ENCODE measurements at regions not wholly inside any gene's neighbourhood (a gene's known extent, or its start where the extent isn't known, plus 50 kb on each side); places are given as distances from the start of the nearest gene placed in this dataset.

GRCh38 chr2:192278701-192279100 lies 84.0 kb upstream of the TMEFF2 start:
- Histone ChIP-seq H3K4me3 (ENCODE audit: insufficient read depth, low read depth, low read length) (no peak overlapping the region), H3K36me3 (ENCODE audit: control insufficient read depth, insufficient read depth, low read length) (no peaks in the 10 kb centered on the region), H3K9me3 (ENCODE audit: control insufficient read depth, low read length) (no peaks in the 10 kb centered on the region), H3K27ac (ENCODE audit: insufficient read depth, low read depth, low read length, poor library complexity, severe bottlenecking) (no peak overlapping the region), H3K4me1 (ENCODE audit: control insufficient read depth, insufficient read depth, low read length) (no peaks in the 10 kb centered on the region), H3K27me3 (ENCODE audit: control insufficient read depth, insufficient read depth, low read length, poor library complexity, severe bottlenecking) (no peaks in the 10 kb centered on the region)

- WGBS, 2 experiments, result 94 to 97% methylated on average over 3 of the region's 3 CpGs
- H3K27ac ChIP-seq (ENCODE audit: insufficient read depth, low read depth, low read length, poor library complexity, severe bottlenecking), result no peak overlapping the region
- H3K36me3 ChIP-seq (ENCODE audit: control insufficient read depth, insufficient read depth, low read length), result no peaks in the 10 kb centered on the region
- H3K9me3 ChIP-seq (ENCODE audit: control insufficient read depth, low read length), result no peaks in the 10 kb centered on the region
- no peaks in the 10 kb centered on the region for H3K27me3 ChIP-seq (ENCODE audit: control insufficient read depth, insufficient read depth, low read length, poor library complexity, severe bottlenecking)
- no peaks in the 10 kb centered on the region for H3K4me1 ChIP-seq (ENCODE audit: control insufficient read depth, insufficient read depth, low read length)
- no peak overlapping the region for H3K4me3 ChIP-seq (ENCODE audit: insufficient read depth, low read depth, low read length)
These were observed 82.9 kb upstream of the TMEFF2 start for GRCh38 chr2:192277494-192278109.

GRCh38 chr2:192275632-192276031 lies 80.9 kb upstream of the TMEFF2 start:
- no peaks in the 10 kb centered on the region for H3K4me1 ChIP-seq (ENCODE audit: control insufficient read depth, insufficient read depth, low read length)
- H3K36me3 ChIP-seq (ENCODE audit: control insufficient read depth, insufficient read depth, low read length), result no peaks in the 10 kb centered on the region
- H3K4me3 ChIP-seq (ENCODE audit: insufficient read depth, low read depth, low read length), result no peak overlapping the region
- no peak overlapping the region for H3K27ac ChIP-seq (ENCODE audit: insufficient read depth, low read depth, low read length, poor library complexity, severe bottlenecking)
- no peaks in the 10 kb centered on the region for H3K27me3 ChIP-seq (ENCODE audit: control insufficient read depth, insufficient read depth, low read length, poor library complexity, severe bottlenecking)
- WGBS, 2 experiments, result 88 to 95% methylated on average over 2 to 3 of the region's 3 CpGs
- no peaks in the 10 kb centered on the region for H3K9me3 ChIP-seq (ENCODE audit: control insufficient read depth, low read length)

GRCh38 chr2:192267484-192267883 lies 72.8 kb upstream of the TMEFF2 start:
- Histone ChIP-seq H3K4me3 (ENCODE audit: insufficient read depth, low read depth, low read length) (no peak overlapping the region), H3K4me1 (ENCODE audit: control insufficient read depth, insufficient read depth, low read length) (no peaks in the 10 kb centered on the region), H3K36me3 (ENCODE audit: control insufficient read depth, insufficient read depth, low read length) (no peaks in the 10 kb centered on the region), H3K9me3 (ENCODE audit: control insufficient read depth, low read length) (no peaks in the 10 kb centered on the region), H3K27me3 (ENCODE audit: control insufficient read depth, insufficient read depth, low read length, poor library complexity, severe bottlenecking) (no peaks in the 10 kb centered on the region), H3K27ac (ENCODE audit: insufficient read depth, low read depth, low read length, poor library complexity, severe bottlenecking) (no peak overlapping the region)

- Histone ChIP-seq H3K27me3 (ENCODE audit: control insufficient read depth, insufficient read depth, low read length, poor library complexity, severe bottlenecking) (no peaks in the 10 kb centered on the region), H3K9me3 (ENCODE audit: control insufficient read depth, low read length) (no peaks in the 10 kb centered on the region), H3K27ac (ENCODE audit: insufficient read depth, low read depth, low read length, poor library complexity, severe bottlenecking) (no peak overlapping the region), H3K36me3 (ENCODE audit: control insufficient read depth, insufficient read depth, low read length) (no peaks in the 10 kb centered on the region), H3K4me3 (ENCODE audit: insufficient read depth, low read depth, low read length) (no peak overlapping the region), H3K4me1 (ENCODE audit: control insufficient read depth, insufficient read depth, low read length) (no peaks in the 10 kb centered on the region)
- 97 to 100% methylated on average over 1 of the region's 2 CpGs for WGBS, 2 experiments
These were observed 71.0 kb upstream of the TMEFF2 start for GRCh38 chr2:192265751-192266150.

GRCh38 chr2:192254444-192254843 lies 59.7 kb upstream of the TMEFF2 start:
- Histone ChIP-seq H3K27ac (ENCODE audit: insufficient read depth, low read depth, low read length, poor library complexity, severe bottlenecking) (no peak overlapping the region), H3K4me1 (ENCODE audit: control insufficient read depth, insufficient read depth, low read length) (no peaks in the 10 kb centered on the region)
- WGBS, 2 experiments, result 86 to 89% methylated on average over 2 to 3 of the region's 3 CpGs

GRCh38 chr2:192253692-192254091 lies 59.0 kb upstream of the TMEFF2 start:
- H3K36me3 ChIP-seq (ENCODE audit: control insufficient read depth, insufficient read depth, low read length), result no peaks in the 10 kb centered on the region
- 94 to 96% methylated on average over 4 of the region's 4 CpGs for WGBS, 2 experiments
- no peaks in the 10 kb centered on the region for H3K27me3 ChIP-seq (ENCODE audit: control insufficient read depth, insufficient read depth, low read length, poor library complexity, severe bottlenecking)
- H3K4me3 ChIP-seq (ENCODE audit: insufficient read depth, low read depth, low read length), result no peak overlapping the region
- no peaks in the 10 kb centered on the region for H3K4me1 ChIP-seq (ENCODE audit: control insufficient read depth, insufficient read depth, low read length)
- no peak overlapping the region for H3K27ac ChIP-seq (ENCODE audit: insufficient read depth, low read depth, low read length, poor library complexity, severe bottlenecking)
- no peaks in the 10 kb centered on the region for H3K9me3 ChIP-seq (ENCODE audit: control insufficient read depth, low read length)

More at GRCh38 chr2:192254444-192254843, 59.7 kb upstream of the TMEFF2 start:
- no peaks in the 10 kb centered on the region for H3K36me3 ChIP-seq (ENCODE audit: control insufficient read depth, insufficient read depth, low read length)
- H3K9me3 ChIP-seq (ENCODE audit: control insufficient read depth, low read length), result no peaks in the 10 kb centered on the region
- no peaks in the 10 kb centered on the region for H3K27me3 ChIP-seq (ENCODE audit: control insufficient read depth, insufficient read depth, low read length, poor library complexity, severe bottlenecking)
- no peak overlapping the region for H3K4me3 ChIP-seq (ENCODE audit: insufficient read depth, low read depth, low read length)

- Histone ChIP-seq H3K36me3 (ENCODE audit: control insufficient read depth, insufficient read depth, low read length) (no peaks in the 10 kb centered on the region), H3K4me3 (ENCODE audit: insufficient read depth, low read depth, low read length) (no peak overlapping the region), H3K27me3 (ENCODE audit: control insufficient read depth, insufficient read depth, low read length, poor library complexity, severe bottlenecking) (no peaks in the 10 kb centered on the region), H3K4me1 (ENCODE audit: control insufficient read depth, insufficient read depth, low read length) (no peaks in the 10 kb centered on the region), H3K27ac (ENCODE audit: insufficient read depth, low read depth, low read length, poor library complexity, severe bottlenecking) (no peak overlapping the region), H3K9me3 (ENCODE audit: control insufficient read depth, low read length) (no peaks in the 10 kb centered on the region)
These were observed 56.2 kb upstream of the TMEFF2 start for GRCh38 chr2:192250961-192251360.

GRCh38 chr2:192247456-192247855 lies 52.7 kb upstream of the TMEFF2 start:
- Histone ChIP-seq H3K27ac (ENCODE audit: insufficient read depth, low read depth, low read length, poor library complexity, severe bottlenecking) (no peak overlapping the region), H3K27me3 (ENCODE audit: control insufficient read depth, insufficient read depth, low read length, poor library complexity, severe bottlenecking) (no peaks in the 10 kb centered on the region), H3K4me1 (ENCODE audit: control insufficient read depth, insufficient read depth, low read length) (no peaks in the 10 kb centered on the region), H3K9me3 (ENCODE audit: control insufficient read depth, low read length) (no peaks in the 10 kb centered on the region), H3K4me3 (ENCODE audit: insufficient read depth, low read depth, low read length) (no peak overlapping the region), H3K36me3 (ENCODE audit: control insufficient read depth, insufficient read depth, low read length) (no peaks in the 10 kb centered on the region)
- 92% methylated on average over 2 of the region's 3 CpGs; no CpG with 5 or more reads in 1 of the 2 experiments for WGBS, 2 experiments

- Histone ChIP-seq H3K9me3 (ENCODE audit: control insufficient read depth, low read length) (no peaks in the 10 kb centered on the region), H3K4me1 (ENCODE audit: control insufficient read depth, insufficient read depth, low read length) (no peaks in the 10 kb centered on the region), H3K27me3 (ENCODE audit: control insufficient read depth, insufficient read depth, low read length, poor library complexity, severe bottlenecking) (no peaks in the 10 kb centered on the region), H3K27ac (ENCODE audit: insufficient read depth, low read depth, low read length, poor library complexity, severe bottlenecking) (no peak overlapping the region), H3K4me3 (ENCODE audit: insufficient read depth, low read depth, low read length) (no peak overlapping the region), H3K36me3 (ENCODE audit: control insufficient read depth, insufficient read depth, low read length) (no peaks in the 10 kb centered on the region)
- 97 to 98% methylated on average over 3 of the region's 3 CpGs for WGBS, 2 experiments
These were observed 51.6 kb upstream of the TMEFF2 start for GRCh38 chr2:192246297-192246696.

GRCh38 chr2:192245329-192245728 lies 50.6 kb upstream of the TMEFF2 start:
- no peaks in the 10 kb centered on the region for H3K9me3 ChIP-seq (ENCODE audit: control insufficient read depth, low read length)
- no peak overlapping the region for H3K4me3 ChIP-seq (ENCODE audit: insufficient read depth, low read depth, low read length)
- H3K36me3 ChIP-seq (ENCODE audit: control insufficient read depth, insufficient read depth, low read length), result no peaks in the 10 kb centered on the region
- H3K27ac ChIP-seq (ENCODE audit: insufficient read depth, low read depth, low read length, poor library complexity, severe bottlenecking), result no peak overlapping the region
- WGBS, 2 experiments, result 97 to 100% methylated on average over 2 to 3 of the region's 3 CpGs
- H3K27me3 ChIP-seq (ENCODE audit: control insufficient read depth, insufficient read depth, low read length, poor library complexity, severe bottlenecking), result no peaks in the 10 kb centered on the region
- no peaks in the 10 kb centered on the region for H3K4me1 ChIP-seq (ENCODE audit: control insufficient read depth, insufficient read depth, low read length)
